ENCODE measurements at regions not wholly inside any gene's neighbourhood (a gene's known extent, or its start where the extent isn't known, plus 50 kb on each side); places are given as distances from the start of the nearest gene placed in this dataset.
A peak's percentile ranks its signal among the peaks of the same experiment; 100 is the strongest.

GRCh38 chr6:2549834-2550233 is 200.9 kb downstream of the MYLK4 start:
- no peaks in the 10 kb centered on the region for H3K27me3 ChIP-seq (ENCODE audit: control insufficient read depth, insufficient read depth, low read length, poor library complexity, severe bottlenecking)
- no peak overlapping the region for H3K4me3 ChIP-seq (ENCODE audit: low read length)
- Mint-ChIP-seq H3K4me1 (peaks cover 15% of the 10 kb centered on the region), H3K27me3 (ENCODE audit: insufficient read depth) (peaks cover 3% of the 10 kb centered on the region), H3K9me3 (peaks cover 13% of the 10 kb centered on the region), H3K27ac (peak overlapping the region; percentile 66), H3K4me3 (no peak overlapping the region), H3K36me3 (ENCODE audit: low read depth) (no peaks in the 10 kb centered on the region)
- peaks cover 27% of the 10 kb centered on the region for H3K9me3 ChIP-seq (ENCODE audit: control insufficient read depth, low read length)
- no peak for DNase-seq
- no peaks in the 10 kb centered on the region for H3K4me1 ChIP-seq (ENCODE audit: control insufficient read depth, insufficient read depth, low read length)
- no peaks in the 10 kb centered on the region for H3K36me3 ChIP-seq (ENCODE audit: control insufficient read depth, insufficient read depth, low read length)
- no peak overlapping the region for H3K27ac ChIP-seq (ENCODE audit: low read depth, low read length)
- TF ChIP-seq CTCF (conservative IDR thresholded peaks at IDR 0.05): no peak
- WGBS, 2 experiments (ENCODE audit: insufficient coverage in 1 of 2, insufficient read length in 1 of 2): 82% methylated on average over 3 of the region's 3 CpGs
- no peak overlapping the region for H3K9ac ChIP-seq (ENCODE audit: extremely low read depth, low read length, poor library complexity, severe bottlenecking)

GRCh38 chr6:2547355-2547754 is 203.4 kb downstream of the MYLK4 start:
- WGBS, 2 experiments (ENCODE audit: insufficient coverage in 1 of 2, insufficient read length in 1 of 2): 94 to 100% methylated on average over 1 to 4 of the region's 4 CpGs
- H3K9me3 ChIP-seq (ENCODE audit: control insufficient read depth, low read length): peaks cover 27% of the 10 kb centered on the region
- DNase-seq: no peak
- H3K36me3 ChIP-seq (ENCODE audit: control insufficient read depth, insufficient read depth, low read length): no peaks in the 10 kb centered on the region
- no peaks in the 10 kb centered on the region for H3K27me3 ChIP-seq (ENCODE audit: control insufficient read depth, insufficient read depth, low read length, poor library complexity, severe bottlenecking)
- no peak overlapping the region for H3K4me3 ChIP-seq (ENCODE audit: low read length)
- H3K4me1 Mint-ChIP-seq: peaks cover 15% of the 10 kb centered on the region
- peaks cover 13% of the 10 kb centered on the region for H3K9me3 Mint-ChIP-seq
- no peaks in the 10 kb centered on the region for H3K36me3 Mint-ChIP-seq (ENCODE audit: low read depth)
- no peak overlapping the region for H3K9ac ChIP-seq (ENCODE audit: extremely low read depth, low read length, poor library complexity, severe bottlenecking)
- no peak overlapping the region for H3K27ac ChIP-seq (ENCODE audit: low read depth, low read length)
- no peak overlapping the region for H3K4me3 Mint-ChIP-seq
- H3K27me3 Mint-ChIP-seq (ENCODE audit: insufficient read depth): peaks cover 3% of the 10 kb centered on the region
- no peak for TF ChIP-seq CTCF (conservative IDR thresholded peaks at IDR 0.05)
- H3K4me1 ChIP-seq (ENCODE audit: control insufficient read depth, insufficient read depth, low read length): no peaks in the 10 kb centered on the region
- no peak overlapping the region for H3K27ac Mint-ChIP-seq

- Histone ChIP-seq H3K36me3 (ENCODE audit: control insufficient read depth, insufficient read depth, low read length) (no peaks in the 10 kb centered on the region), H3K9me3 (ENCODE audit: control insufficient read depth, low read length) (peaks cover 27% of the 10 kb centered on the region), H3K27me3 (ENCODE audit: control insufficient read depth, insufficient read depth, low read length, poor library complexity, severe bottlenecking) (no peaks in the 10 kb centered on the region), H3K4me3 (ENCODE audit: low read length) (no peak overlapping the region), H3K4me1 (ENCODE audit: control insufficient read depth, insufficient read depth, low read length) (no peaks in the 10 kb centered on the region), H3K27ac (ENCODE audit: low read depth, low read length) (no peak overlapping the region), H3K9ac (ENCODE audit: extremely low read depth, low read length, poor library complexity, severe bottlenecking) (no peak overlapping the region)
- peaks cover 3% of the 10 kb centered on the region for H3K27me3 Mint-ChIP-seq (ENCODE audit: insufficient read depth)
- H3K27ac Mint-ChIP-seq: no peak overlapping the region
- H3K4me3 Mint-ChIP-seq: no peak overlapping the region
- DNase-seq: no peak
- H3K36me3 Mint-ChIP-seq (ENCODE audit: low read depth): no peaks in the 10 kb centered on the region
- peaks cover 15% of the 10 kb centered on the region for H3K4me1 Mint-ChIP-seq
- 88 to 93% methylated on average over 8 of the region's 8 CpGs for WGBS, 2 experiments (ENCODE audit: insufficient coverage in 1 of 2, insufficient read length in 1 of 2)
- TF ChIP-seq CTCF (conservative IDR thresholded peaks at IDR 0.05): no peak
- H3K9me3 Mint-ChIP-seq: peaks cover 13% of the 10 kb centered on the region
Observed at GRCh38 chr6:2546901-2547300, 203.8 kb downstream of the MYLK4 start.

Data from endodermal cell (in vitro differentiated cells).